ENCODE measurements at regions not wholly inside any gene's neighbourhood (a gene's known extent, or its start where the extent isn't known, plus 50 kb on each side); places are given as distances from the start of the nearest gene placed in this dataset.

DNA sequence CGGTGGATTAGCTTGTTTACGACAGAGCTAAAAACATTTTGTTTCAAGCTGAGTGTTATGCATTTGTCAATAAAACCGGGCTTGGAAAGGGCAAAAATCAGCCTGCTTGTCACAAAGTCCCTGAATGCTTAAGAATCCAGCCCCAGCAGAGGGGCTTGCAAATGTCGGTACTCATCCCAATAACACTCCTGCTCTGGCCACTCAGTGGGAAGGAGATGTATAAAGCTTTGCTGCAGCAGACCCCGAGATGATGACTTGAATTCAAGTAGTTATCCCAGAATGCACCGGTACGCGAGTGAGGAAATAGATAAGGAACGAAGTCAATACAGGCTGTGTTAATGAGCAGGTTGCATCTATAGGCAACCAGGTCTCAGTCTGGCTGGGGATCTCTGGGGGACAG is 662.3 kb downstream of the CCSER2 start:
- Mint-ChIP-seq H3K27ac (no peak overlapping the region), H3K36me3 (ENCODE audit: low read depth) (no peaks in the 10 kb centered on the region), H3K9me3 (peaks cover 42% of the 10 kb centered on the region), H3K27me3 (ENCODE audit: insufficient read depth, low read depth, poor library complexity) (no peaks in the 10 kb centered on the region), H3K4me1 (no peaks in the 10 kb centered on the region), H3K4me3 (no peak overlapping the region)
- H3K9me2 ChIP-seq (ENCODE audit: insufficient read depth), result no peaks in the 10 kb centered on the region
- H3K79me2 ChIP-seq (replicated peaks; ENCODE audit: insufficient read depth), result no peaks in the 10 kb centered on the region
- H3K4me2 ChIP-seq, result no peak overlapping the region
- no peak for DNase-seq (ENCODE audit: low spot score)
- ATAC-seq, result no peak
- H3K36me3 ChIP-seq (ENCODE audit: insufficient read depth), result no peaks in the 10 kb centered on the region
- no peak for TF ChIP-seq EZH2 (IDR thresholded peaks at IDR 0.05; ENCODE audit: low read depth, unreplicated experiment)
- no peaks in the 10 kb centered on the region for H3K4me1 ChIP-seq (ENCODE audit: insufficient read depth)
- no peaks in the 10 kb centered on the region for H3K27me3 ChIP-seq (ENCODE audit: insufficient read depth)
- H3K27ac ChIP-seq (ENCODE audit: low read depth), result no peak overlapping the region
- H4K20me1 ChIP-seq (replicated peaks; ENCODE audit: insufficient read depth), result no peaks in the 10 kb centered on the region
- H3F3A ChIP-seq (replicated peaks; ENCODE audit: low read depth), result no peaks in the 10 kb centered on the region
- H2AFZ ChIP-seq, result no peak overlapping the region
- H3K4me3 ChIP-seq, result no peak overlapping the region

DNA sequence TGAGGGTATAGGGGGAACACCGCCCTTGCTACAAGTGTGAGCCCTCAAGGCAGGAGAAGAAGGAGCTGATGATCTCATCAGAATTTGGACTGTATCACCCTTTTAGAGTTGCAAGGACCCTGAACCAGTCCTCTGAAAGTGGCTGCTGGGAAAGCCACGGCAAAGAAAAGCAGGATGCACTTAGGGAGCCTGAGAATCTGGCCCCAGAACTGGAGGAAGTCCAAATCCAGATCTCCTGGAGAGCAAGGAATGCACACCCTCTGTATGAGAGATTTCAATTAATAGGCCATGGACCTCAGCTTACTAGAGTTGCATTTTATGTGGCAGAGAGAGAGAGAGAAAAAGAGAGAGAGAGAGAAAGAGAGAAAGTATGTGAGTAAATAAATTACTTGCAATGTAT is 662.9 kb downstream of the CCSER2 start:
- no peak for TF ChIP-seq ZNF114 (CRISPR knock-in tag; IDR thresholded peaks at IDR 0.05)
- TF ChIP-seq POLR2AphosphoS5 (IDR thresholded peaks at IDR 0.05; ENCODE audit: low read depth), result no peak
- TF ChIP-seq JUNB (IDR thresholded peaks at IDR 0.05; ENCODE audit: unreplicated experiment), result no peak
- TF ChIP-seq ETS1 (IDR thresholded peaks at IDR 0.05), result no peak
- TF ChIP-seq CTCF (conservative IDR thresholded peaks at IDR 0.05; ENCODE audit: low read depth in 2 of 2), result no peak
- no peak for TF ChIP-seq EZH2phosphoT487 (IDR thresholded peaks at IDR 0.05; ENCODE audit: unreplicated experiment)
- TF ChIP-seq CREB1 (CRISPR knock-in tag; IDR thresholded peaks at IDR 0.05; ENCODE audit: low read depth), result no peak
- Histone ChIP-seq H3K79me2 (replicated peaks; ENCODE audit: insufficient read depth) (no peaks in the 10 kb centered on the region), H3K9me2 (ENCODE audit: insufficient read depth) (no peaks in the 10 kb centered on the region), H3K27ac (ENCODE audit: low read depth) (no peak overlapping the region), H4K20me1 (replicated peaks; ENCODE audit: insufficient read depth) (no peaks in the 10 kb centered on the region), H3F3A (replicated peaks; ENCODE audit: low read depth) (no peaks in the 10 kb centered on the region), H3K4me2 (no peak overlapping the region), H2AFZ (no peak overlapping the region), H3K27me3 (ENCODE audit: insufficient read depth) (no peaks in the 10 kb centered on the region), H3K36me3 (ENCODE audit: insufficient read depth) (no peaks in the 10 kb centered on the region), H3K4me3 (no peak overlapping the region), H3K4me1 (ENCODE audit: insufficient read depth) (no peaks in the 10 kb centered on the region)
- no peak overlapping the region for H3K27ac Mint-ChIP-seq
- no peaks in the 10 kb centered on the region for H3K36me3 Mint-ChIP-seq (ENCODE audit: low read depth)
- DNase-seq (ENCODE audit: low spot score) (no peak), ATAC-seq (no peak)
- H3K4me1 Mint-ChIP-seq, result no peaks in the 10 kb centered on the region
- peaks cover 42% of the 10 kb centered on the region for H3K9me3 Mint-ChIP-seq
- H3K4me3 Mint-ChIP-seq, result no peak overlapping the region
- no peaks in the 10 kb centered on the region for H3K27me3 Mint-ChIP-seq (ENCODE audit: insufficient read depth, low read depth, poor library complexity)

All from GM23338 (cell line).